Mammary epithelial cell (primary cell): ENCODE measurements at regions not wholly inside any gene's neighbourhood (a gene's known extent, or its start where the extent isn't known, plus 50 kb on each side); places are given as distances from the start of the nearest gene placed in this dataset.

Experiments used
- CTCF ChIP-seq, 2 donors: IDR thresholded peaks in 1 of 2; conservative IDR thresholded peaks in 1 of 2; 2 replicates each; pipeline ENCODE4 v1.5.1; 2011 to 2012; ENCODE audit warnings: inconsistent platforms in 2 of 2, low read length in 2 of 2, mild to moderate bottlenecking in 2 of 2, control low read depth in 1 of 2, low read depth in 1 of 2; ENCODE audit not compliant: insufficient read depth in 1 of 2; ENCODE audit errors: extremely low read depth in 1 of 2
- EZH2 ChIP-seq: IDR thresholded peaks from 2 replicates; pipeline ENCODE4 v1.6.1; 2012; ENCODE audit warnings: low read length, inconsistent platforms, borderline replicate concordance

- no peak for TF ChIP-seq CTCF (conservative IDR thresholded peaks at IDR 0.05 in 1 of 2, IDR thresholded peaks at IDR 0.05 in 1 of 2; ENCODE audit: extremely low read depth in 1 of 2, insufficient read depth in 1 of 2, low read depth in 1 of 2, low read length in 2 of 2)
- TF ChIP-seq EZH2, result no peak
These were observed 136.8 kb downstream of the C4orf33 start for GRCh38 chr4:129232589-129233337.
